HG03558 (cell line): ENCODE measurements at regions not wholly inside any gene's neighbourhood (a gene's known extent, or its start where the extent isn't known, plus 50 kb on each side); places are given as distances from the start of the nearest gene placed in this dataset.
"Not testable (repeated sequence)": the region's sequence is repeated elsewhere in the genome, so short reads cannot be mapped to it uniquely, and the experiment has no call there.

Experiments
- ATAC-seq: cut with Tn5 transposase; IDR thresholded peaks from one replicate; pipeline ENCODE4 v1.9.1; 2021; ENCODE audit warnings: moderate number of reproducible peaks; ENCODE audit not compliant: unreplicated experiment; ENCODE audit errors: extremely low read depth

DNA sequence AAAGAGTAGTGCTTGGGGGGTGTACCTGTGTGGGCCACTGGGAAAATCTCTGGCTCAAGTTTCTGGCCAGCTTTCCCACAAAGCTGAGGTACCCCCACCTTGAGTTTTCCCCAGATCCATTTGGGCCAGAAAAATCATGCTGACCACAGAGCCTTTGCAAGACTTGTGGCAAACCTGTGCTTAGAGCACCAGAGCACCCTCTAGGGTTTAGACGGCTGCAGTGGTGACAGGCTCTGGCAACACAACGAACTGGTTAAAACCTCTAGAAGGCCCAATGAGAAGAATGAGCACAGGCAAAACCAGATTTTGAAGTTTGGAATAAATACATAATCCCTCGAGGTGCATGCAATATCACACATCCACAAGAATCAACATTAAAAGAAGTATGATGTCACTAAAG, 290.7 kb upstream of the FOLH1 start:
- ATAC-seq = no peak

DNA sequence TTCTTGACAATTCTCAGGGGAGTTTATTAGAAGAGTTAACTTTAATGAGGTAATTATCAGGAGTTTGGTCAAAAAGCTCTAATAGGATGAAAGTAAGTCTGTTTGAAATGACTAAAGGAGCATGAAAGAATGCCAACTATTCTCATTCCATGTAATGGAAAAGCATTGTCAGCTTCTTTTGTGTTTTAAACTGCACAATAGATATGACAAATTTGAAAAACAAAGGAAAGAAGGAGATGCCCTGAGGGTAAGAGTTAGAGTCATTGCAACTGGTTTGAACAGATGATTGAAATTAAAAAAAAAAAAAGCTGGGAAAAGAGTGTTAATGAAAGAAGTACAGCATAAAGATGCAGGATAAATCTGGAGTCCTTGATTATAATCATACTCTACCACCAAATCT, 296.8 kb upstream of the FOLH1 start:
- no peak for ATAC-seq

DNA sequence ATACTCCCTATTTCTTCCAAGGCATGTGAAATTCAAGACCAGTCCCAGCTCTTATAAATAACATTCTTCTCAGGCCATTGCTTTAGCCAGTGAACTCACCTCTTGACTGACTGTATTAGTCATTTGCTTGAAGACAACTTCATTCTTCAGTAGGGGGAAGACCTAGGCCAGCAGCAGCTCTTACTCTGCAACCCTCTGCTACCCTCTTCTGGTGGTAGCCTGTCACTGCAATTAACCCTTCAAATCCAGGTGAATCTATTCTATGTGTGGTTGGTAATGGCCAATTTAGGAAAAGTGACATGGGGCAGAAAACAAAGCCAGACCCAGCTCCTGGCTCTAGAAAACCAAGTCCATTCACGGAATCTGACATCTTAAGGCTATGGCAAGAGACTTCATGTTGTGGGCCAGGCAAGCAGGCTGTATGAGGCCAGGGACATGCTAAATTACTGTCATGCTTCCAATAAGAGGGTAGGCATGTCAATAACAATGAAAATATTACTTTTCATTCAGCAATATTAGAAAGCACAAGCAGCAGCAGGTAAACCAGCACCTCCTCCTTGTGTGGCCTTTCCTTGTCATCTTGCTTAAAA, 317.9 kb upstream of the FOLH1 start:
- ATAC-seq = peak; percentile 89

DNA sequence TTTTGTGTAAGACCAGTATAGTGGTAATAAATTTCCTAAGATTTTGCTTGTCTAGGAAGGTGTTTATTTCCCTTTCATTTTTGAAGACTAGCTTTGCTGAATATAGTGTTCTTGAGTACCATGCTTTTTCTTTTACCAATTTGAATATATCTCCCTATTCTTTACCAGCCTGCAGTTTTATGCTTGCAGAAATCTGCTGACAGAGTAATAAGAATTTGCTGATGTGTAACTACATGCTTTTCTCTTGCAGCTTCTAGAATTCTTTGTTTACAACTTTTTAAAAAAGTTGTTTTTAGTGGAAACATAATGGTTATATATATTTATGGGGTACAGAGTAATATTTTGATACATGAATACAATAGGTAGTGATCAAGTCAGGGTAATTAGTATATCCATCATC, 324.8 kb upstream of the FOLH1 start:
- ATAC-seq = no peak

DNA sequence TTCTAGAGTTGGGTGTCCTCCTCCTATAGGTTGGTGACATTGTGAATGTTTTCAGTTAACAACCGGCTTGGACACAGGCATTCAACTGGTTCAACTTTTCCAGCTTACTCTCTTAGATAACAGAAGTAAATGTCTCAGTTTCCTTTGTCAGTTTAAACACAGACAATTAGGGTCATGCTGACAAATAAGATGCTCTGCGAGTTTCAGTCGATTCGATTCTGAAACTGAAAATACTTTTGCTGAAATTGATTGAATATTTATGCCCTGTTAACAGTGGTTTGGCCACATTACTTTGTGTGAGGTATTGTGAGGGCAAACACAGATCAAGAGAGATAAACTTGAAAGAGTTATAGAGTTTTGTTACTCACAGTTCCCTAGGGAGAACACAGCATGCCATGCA, 330.5 kb upstream of the FOLH1 start:
- ATAC-seq = not testable (repeated sequence)

DNA sequence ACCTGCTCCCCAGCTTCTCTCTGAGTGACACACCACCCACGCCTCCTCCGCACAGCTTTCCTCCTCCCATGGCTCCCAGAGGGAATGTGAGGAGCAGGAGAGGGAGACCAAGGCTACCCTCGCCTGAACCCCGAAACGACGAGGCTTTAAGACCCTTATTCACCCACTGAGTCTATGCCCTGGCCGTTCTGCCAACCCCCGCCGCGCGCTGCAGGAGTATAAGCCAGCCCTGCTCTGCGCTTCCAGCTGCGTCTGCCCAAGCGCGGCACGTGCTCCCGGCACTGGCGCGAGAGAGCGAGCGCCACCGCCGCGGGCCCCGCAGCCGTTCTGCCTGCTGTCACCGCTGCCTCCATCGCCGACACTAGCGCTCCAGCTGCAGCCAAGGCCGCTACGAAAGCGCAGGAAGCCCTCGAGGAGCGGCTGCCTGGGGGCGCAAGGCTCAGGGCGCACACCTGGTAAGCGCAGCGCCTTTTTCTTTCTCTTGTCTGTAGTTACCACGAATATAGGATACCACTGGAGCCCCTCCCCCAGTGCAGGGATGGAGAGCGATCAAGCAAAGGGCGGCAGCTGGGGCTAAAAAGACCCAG, 350.0 kb upstream of the FOLH1 start:
- not testable (repeated sequence) for ATAC-seq

DNA sequence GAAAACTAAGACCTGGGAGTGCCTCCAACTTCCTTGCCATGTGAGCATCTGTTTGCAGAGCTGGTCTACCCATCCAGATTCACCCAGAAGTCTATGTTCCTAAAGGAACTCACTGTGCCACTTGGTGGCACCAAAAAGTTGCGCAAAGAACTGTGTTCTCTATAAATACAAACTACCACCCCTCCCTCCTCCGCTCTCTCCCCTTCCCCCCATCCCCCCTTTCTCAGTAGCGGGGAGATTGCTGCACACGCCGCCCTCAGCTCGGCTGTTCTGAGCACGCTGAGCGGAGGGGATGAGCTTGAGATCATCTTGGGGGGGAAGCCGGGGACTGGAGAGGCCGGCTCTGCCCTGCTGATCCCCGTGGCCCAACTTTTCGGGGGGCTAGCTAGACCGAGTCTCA, 352.2 kb upstream of the FOLH1 start:
- ATAC-seq = not testable (repeated sequence)

DNA sequence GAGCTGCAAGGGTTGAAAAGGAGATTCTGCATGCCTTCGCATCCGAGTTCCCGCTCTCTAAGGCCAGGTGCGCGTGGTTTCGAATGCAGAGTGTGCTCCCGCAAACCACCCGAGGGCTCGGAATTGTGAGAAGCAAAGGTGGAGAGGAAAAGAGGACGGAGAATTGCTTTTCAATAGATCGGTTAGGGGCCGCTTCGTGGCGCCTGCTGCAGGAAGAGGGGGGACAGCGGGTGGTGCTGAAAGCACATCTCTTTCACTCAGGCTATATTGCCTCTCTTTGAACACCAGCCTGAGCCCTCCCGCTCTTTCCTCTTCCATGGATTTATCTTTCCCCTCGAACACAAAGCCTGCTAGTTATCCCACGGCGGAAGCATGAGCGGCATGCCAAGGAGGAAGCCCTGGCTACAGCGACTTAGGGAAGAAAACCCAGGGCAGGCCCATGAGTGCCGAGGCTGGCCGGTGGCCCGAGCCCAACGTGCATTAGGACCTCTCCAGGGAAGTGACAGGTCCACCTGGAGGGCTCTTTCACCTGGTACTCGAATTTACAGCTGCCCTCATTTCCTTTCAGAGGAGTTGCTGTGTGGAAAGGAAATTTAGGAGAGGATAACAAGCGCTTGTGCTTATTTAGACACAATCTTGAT, 353.0 kb upstream of the FOLH1 start:
- not testable (repeated sequence) for ATAC-seq

DNA sequence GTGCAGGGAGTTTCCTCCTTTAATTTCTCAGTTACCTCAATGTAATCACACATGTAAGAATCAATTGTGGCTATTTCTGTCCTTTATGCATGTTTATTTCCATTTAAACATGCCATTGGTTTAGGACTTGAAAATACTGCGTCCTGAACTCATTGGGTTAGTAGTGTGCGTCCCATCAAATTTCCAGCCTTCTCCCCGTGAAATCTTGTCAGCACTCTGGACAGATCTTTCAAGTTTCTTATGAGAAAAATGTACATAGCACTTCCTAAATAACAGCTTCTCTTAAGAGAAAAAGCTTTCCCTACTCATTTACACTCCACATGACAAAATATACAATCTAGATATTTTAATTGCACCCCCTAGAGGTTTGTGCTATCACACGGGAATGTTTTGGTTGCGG, 353.9 kb upstream of the FOLH1 start:
- ATAC-seq = not testable (repeated sequence)

DNA sequence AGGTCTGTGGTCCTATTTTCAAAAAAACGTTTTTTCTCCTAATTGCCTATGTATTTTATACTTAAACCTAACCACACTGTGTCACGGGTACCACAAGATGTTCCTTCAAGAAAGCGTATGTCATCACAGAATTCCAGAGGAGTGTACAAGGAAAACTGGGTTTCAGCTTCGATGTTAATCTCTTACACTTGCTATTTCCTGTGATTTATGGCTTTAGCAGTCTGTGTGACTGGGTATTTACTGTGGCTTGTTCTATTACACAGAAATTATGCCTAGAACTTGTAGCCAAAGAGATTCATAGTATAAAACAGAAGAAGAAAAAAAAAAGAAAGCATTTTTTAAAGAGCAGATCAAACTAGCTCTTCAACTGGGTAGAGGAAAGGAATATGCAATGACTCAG, 371.1 kb upstream of the FOLH1 start:
- ATAC-seq = not testable (repeated sequence)

DNA sequence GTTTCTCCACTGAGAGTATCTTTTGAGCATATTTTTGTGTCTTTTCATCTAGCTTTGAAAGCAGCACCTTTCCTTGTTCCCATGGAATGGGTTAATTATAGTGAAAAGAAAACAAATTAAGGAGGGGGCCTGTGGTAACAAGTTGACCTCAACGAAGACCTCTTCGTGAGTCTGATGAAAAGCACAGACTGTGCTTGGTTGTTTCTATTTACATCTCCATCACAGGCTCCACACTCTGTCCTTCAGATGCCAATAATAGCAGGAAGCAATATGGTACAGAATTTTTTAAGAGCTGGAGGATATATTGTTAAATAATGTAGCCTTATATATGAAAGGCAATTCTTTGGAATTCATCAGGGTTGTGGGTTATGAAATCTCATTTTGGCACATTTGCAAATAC, 366.7 kb upstream of the OR4C13 start:
- ATAC-seq = not testable (repeated sequence)

DNA sequence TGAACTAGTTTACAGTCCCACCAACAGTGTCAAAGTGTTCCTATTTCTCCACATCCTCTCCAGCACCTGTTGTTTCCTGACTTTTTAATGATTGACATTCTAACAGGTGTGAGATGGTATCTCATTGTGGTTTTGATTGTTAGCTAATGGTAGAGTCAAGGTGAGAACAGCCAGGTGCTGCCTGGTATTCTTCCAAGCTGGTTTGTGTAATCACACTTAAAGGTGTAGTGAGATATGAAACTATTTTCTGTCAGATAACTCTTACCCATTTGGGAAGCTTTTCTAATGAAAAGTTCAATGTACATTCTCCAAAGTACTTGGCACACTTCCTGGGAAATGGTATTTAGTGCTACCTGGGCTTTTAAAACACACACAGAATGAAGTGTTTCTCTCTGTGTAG, 343.3 kb upstream of the OR4C13 start:
- not testable (repeated sequence) for ATAC-seq

DNA sequence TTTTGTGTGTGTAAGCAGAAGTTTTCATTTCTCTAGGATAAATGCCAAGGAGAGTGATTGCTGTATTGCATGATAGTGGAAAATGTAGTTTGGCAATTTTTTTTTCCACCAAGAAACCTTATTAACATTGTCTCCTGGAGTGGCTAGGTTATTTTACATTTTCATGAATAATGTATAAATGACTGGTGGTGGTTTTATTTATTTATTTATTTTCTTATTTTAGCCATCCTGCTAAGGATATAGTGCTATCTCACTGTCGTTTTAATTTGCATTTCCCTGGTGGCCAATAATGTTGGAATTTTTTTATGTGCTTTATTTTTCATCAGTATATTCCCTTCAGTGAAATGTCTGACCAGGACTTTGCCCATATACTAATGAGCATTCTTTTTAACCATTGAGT, 328.3 kb upstream of the OR4C13 start:
- not testable (repeated sequence) for ATAC-seq

DNA sequence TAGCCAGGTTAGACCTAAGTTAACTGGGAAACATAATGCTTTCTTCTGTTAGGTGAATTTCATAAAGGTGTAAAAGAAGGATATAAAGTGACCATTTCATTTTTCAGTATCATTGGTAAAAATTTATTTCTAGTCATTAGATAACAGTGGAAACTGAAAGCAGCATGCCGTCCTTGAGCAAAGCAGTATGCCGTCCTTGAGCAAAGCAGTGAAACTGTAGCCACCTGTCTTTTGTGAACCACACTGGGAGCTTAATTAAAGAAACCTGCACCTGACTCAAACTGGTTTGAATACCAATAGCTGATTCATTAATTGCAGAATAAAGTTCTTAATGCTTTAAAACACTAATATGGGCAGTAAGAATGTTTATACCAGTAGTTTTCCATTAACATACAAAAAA, 281.5 kb upstream of the OR4C13 start:
- ATAC-seq = not testable (repeated sequence)

DNA sequence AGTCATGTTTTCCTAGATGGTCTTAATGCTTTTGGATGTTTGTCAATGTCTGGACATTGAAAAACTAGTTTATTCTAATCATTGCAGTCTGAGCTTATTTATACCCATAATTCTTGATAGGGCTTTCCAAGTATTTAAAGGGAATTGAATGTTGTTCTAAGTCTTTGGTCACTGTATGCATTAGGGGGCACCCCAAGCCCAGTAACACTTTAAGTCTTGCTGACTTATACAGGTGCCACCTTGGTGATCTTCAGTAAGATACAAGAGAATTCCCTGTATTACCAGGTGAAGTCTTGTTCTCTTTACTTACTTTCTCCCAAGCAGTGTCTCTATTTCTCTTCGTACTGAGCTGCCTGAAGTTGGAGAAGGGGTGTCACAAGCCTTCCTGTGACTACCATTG, 250.1 kb upstream of the OR4C13 start:
- ATAC-seq = not testable (repeated sequence)

DNA sequence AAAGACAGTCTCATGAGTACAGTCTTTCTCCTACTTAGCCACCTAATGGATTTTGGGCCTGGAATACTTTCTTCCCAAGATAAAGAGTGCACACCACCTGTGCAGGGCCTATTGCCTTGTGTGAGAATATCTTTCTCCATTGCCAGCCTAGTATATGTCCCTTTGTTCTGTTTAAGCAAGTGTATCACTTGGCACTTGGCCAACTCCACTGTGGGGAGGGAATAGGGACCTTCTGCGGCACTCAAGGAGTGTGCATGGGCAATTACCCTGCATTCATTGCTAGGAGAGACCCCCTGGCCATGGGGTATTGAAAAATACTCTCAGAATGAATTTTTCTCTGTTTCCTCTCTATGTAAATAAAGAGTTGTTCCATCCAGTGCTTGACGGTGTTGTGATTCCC, 201.7 kb upstream of the OR4C13 start:
- ATAC-seq = not testable (repeated sequence)

DNA sequence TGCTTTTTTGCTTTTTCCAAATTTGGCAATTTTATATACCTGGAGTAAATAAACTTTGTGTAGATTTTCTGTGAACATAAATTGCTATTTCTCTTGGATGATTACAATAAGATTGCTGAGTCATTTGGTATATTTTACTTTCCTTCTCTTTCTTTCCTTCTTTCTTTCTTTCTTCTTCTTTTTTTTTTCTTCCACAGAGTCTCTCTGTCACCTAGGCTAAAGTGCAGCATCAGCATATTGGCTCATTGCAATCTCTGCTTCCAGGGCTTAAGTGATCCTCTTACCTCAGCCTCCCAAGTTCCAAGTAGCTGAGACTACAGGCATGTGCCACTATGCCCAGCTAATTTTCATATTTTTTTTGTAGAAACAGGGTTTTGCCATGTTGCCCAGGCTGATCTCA, 201.2 kb upstream of the OR4C13 start:
- ATAC-seq = not testable (repeated sequence)

DNA sequence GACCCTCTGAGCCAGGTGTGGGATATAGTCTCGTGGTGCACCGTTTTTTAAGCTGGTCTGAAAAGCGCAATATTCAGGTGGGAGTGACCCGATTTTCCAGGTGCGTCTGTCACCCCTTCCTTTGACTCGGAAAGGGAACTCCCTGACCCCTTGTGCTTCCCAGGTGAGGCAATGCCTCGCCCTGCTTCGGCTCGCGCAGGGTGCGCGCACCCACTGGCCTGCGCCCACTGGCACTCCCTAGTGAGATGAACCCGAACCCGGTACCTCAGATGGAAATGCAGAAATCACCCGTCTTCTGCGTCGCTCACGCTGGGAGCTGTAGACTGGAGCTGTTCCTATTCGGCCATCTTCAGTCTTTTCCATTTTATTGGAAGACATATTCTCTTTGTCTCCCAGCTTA, 171.4 kb upstream of the OR4C13 start:
- not testable (repeated sequence) for ATAC-seq

DNA sequence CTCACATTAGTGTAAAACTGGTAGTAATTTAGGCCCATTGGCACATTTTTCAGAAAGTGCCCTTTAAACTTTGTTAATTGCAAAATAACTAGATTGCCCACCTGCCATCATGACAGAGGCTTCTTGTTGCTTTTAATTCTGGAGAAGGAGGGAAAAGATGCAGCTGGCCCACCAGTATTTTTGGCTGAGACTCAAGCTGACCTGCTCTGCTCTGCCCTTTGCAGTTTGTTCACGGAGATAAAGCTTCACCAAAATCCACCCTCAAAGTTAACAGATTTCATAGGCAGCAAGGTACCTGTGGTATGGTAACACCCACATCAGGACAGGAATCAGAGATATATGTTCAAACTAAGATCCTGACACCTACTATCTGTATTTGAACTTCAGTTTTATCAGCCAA, 170.2 kb upstream of the OR4C13 start:
- ATAC-seq = not testable (repeated sequence)

DNA sequence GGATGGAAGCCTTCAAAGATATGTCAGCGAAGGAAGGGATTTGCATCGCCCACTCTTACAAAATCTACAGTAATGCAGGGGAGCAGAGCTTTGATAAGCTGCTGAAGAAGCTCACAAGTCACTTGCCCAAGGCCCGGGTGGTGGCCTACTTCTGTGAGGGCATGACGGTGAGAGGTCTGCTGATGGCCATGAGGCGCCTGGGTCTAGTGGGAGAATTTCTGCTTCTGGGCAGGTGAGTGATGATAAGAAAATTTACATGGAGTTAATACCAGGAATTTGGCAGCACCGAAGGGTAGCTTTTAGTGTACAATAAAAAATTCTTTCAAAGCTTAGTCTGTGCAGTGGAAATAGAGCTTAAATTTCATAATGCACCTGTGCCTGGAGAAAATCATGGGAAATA, 168.3 kb upstream of the OR4C13 start:
- ATAC-seq = not testable (repeated sequence)

DNA sequence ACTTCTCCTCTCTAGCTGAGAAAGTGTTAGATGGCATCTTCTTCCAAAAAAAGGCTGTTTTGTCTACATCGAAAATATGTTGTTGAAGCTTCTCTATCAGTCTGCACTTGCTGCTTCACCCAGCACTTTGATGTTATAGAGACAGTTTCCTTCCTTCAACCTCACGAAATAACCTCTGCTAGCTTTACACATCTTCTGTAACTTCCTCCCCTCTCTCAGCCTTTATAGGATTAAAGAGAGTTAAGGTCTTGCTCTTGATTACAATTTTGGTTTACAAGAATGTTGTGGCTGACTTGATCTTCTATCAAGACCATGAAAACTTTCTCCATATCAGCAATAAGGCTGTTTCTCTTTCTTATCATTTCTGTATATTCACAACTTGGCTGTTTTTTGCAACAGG, 162.4 kb upstream of the OR4C13 start:
- not testable (repeated sequence) for ATAC-seq
